Gastrocnemius medialis (tissue), 4 donors: ENCODE measurements at regions not wholly inside any gene's neighbourhood (a gene's known extent, or its start where the extent isn't known, plus 50 kb on each side); places are given as distances from the start of the nearest gene placed in this dataset.

Experiments
- POLR2A ChIP-seq, 2 donors: fragments of 450-650 bp; IDR thresholded peaks; one replicate each; pipeline ENCODE4 v1.6.1; 2017; ENCODE audit warnings: antibody characterized with exemption in 2 of 2, mild to moderate bottlenecking in 2 of 2, moderate library complexity in 2 of 2
- TF ChIP-seq, protein P1 (sequence below), 5 experiments: fragments of 450-650 bp in 3 of 5; fragments of 200-600 bp in 2 of 5; sonication (generic) in 2 of 5; IDR thresholded peaks in 4 of 5; conservative IDR thresholded peaks in 1 of 5; 1 replicate in 4 of 5; 2 replicates in 1 of 5; pipeline ENCODE4 v1.5.1; 2016 to 2019; ENCODE audit warnings: antibody characterized with exemption in 5 of 5, mild to moderate bottlenecking in 3 of 5, moderate library complexity in 3 of 5

DNA sequence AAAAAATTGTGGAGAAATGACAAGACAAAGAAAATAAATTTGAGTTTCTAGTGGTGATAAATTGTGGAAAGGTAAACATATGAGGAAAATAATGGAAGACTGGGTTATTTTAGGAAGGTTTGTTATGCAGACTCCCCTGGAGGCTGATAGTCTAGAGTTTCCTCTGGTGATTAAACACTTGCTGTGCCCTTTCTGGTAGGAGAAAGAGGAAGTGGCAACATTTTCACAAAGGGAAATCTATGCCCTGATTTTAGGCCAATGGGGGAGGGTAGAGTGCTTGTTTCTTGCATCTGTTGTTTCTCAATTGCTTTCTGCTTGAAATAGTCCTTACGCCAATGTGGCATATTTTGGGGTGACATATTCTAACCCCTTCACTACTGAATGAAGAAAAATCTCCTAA lies 129.1 kb upstream of the DOK5 start:
- TF ChIP-seq POLR2A (IDR thresholded peaks at IDR 0.05) = no peak
- TF ChIP-seq, protein P1, sequence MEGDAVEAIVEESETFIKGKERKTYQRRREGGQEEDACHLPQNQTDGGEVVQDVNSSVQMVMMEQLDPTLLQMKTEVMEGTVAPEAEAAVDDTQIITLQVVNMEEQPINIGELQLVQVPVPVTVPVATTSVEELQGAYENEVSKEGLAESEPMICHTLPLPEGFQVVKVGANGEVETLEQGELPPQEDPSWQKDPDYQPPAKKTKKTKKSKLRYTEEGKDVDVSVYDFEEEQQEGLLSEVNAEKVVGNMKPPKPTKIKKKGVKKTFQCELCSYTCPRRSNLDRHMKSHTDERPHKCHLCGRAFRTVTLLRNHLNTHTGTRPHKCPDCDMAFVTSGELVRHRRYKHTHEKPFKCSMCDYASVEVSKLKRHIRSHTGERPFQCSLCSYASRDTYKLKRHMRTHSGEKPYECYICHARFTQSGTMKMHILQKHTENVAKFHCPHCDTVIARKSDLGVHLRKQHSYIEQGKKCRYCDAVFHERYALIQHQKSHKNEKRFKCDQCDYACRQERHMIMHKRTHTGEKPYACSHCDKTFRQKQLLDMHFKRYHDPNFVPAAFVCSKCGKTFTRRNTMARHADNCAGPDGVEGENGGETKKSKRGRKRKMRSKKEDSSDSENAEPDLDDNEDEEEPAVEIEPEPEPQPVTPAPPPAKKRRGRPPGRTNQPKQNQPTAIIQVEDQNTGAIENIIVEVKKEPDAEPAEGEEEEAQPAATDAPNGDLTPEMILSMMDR (IDR thresholded peaks at IDR 0.05 in 4 of 5, conservative IDR thresholded peaks at IDR 0.05 in 1 of 5) = no peak
